H9 (cell line): ENCODE measurements at regions not wholly inside any gene's neighbourhood (a gene's known extent, or its start where the extent isn't known, plus 50 kb on each side); places are given as distances from the start of the nearest gene placed in this dataset.

Source experiments
- DNase-seq: peaks from one replicate; pipeline ENCODE4 v3.0.0-alpha.2; 2017
- H2AFZ ChIP-seq: one replicate; pipeline ENCODE4 v1.6.1; 2013; ENCODE audit warnings: mild to moderate bottlenecking, low read length, control low read depth, moderate library complexity
- H2AK5ac ChIP-seq: 2 replicates; pipeline ENCODE4 v1.6.1; 2013; ENCODE audit warnings: low read length, control low read depth, mixed read lengths; ENCODE audit not compliant: insufficient read length
- H2BK120ac ChIP-seq: one replicate; pipeline ENCODE4 v1.6.1; 2013; ENCODE audit warnings: low read depth, mild to moderate bottlenecking, low read length, control low read depth, inconsistent platforms; ENCODE audit not compliant: poor library complexity, severe bottlenecking
- H2BK12ac ChIP-seq: 2 replicates; pipeline ENCODE4 v1.6.1; 2013; ENCODE audit warnings: low read length, control low read depth, mixed read lengths, low read depth; ENCODE audit not compliant: insufficient read length
- H2BK15ac ChIP-seq: 2 replicates; pipeline ENCODE4 v1.6.1; 2013; ENCODE audit warnings: low read depth, low read length, control low read depth
- H2BK20ac ChIP-seq: one replicate; pipeline ENCODE4 v1.6.1; 2013; ENCODE audit warnings: low read depth, mild to moderate bottlenecking, low read length, control low read depth, inconsistent platforms; ENCODE audit not compliant: poor library complexity, severe bottlenecking
- H2BK5ac ChIP-seq: 2 replicates; pipeline ENCODE4 v1.6.1; 2013; ENCODE audit warnings: low read length, control low read depth, mixed read lengths; ENCODE audit not compliant: insufficient read length
- H3K14ac ChIP-seq: 2 replicates; pipeline ENCODE4 v1.6.1; 2013; ENCODE audit warnings: low read length, control low read depth; ENCODE audit not compliant: insufficient read depth
- H3K18ac ChIP-seq: 2 replicates; pipeline ENCODE4 v1.6.1; 2013; ENCODE audit warnings: low read depth, mild to moderate bottlenecking, mixed read lengths, low read length, control low read depth; ENCODE audit not compliant: insufficient read length
- H3K23ac ChIP-seq: 2 replicates; pipeline ENCODE4 v1.6.1; 2013; ENCODE audit warnings: low read length, control low read depth, mixed read lengths, low read depth; ENCODE audit not compliant: insufficient read length
- H3K23me2 ChIP-seq: 2 replicates; pipeline ENCODE4 v1.6.1; 2013; ENCODE audit warnings: low read depth, mild to moderate bottlenecking, mixed read lengths, low read length, control low read depth; ENCODE audit not compliant: insufficient read length, poor library complexity, severe bottlenecking
- H3K27ac ChIP-seq: 2 replicates; pipeline ENCODE4 v1.5.1; 2013; ENCODE audit warnings: low read length, control low read depth, mixed read lengths, low read depth; ENCODE audit not compliant: insufficient read length
- H3K27me3 ChIP-seq: 2 replicates; pipeline ENCODE4 v1.6.1; 2013; ENCODE audit warnings: low read length, control low read depth, inconsistent platforms; ENCODE audit not compliant: insufficient read depth
- H3K4ac ChIP-seq: 2 replicates; pipeline ENCODE4 v1.6.1; 2013; ENCODE audit warnings: low read depth, mild to moderate bottlenecking, control low read depth, inconsistent platforms, low read length, moderate library complexity
- H3K4me1 ChIP-seq: 2 replicates; pipeline ENCODE4 v1.6.1; 2013; ENCODE audit warnings: low read length, control low read depth, inconsistent platforms; ENCODE audit not compliant: insufficient read depth
- H3K4me2 ChIP-seq: 2 replicates; pipeline ENCODE4 v1.6.1; 2013; ENCODE audit warnings: low read length, control low read depth, mixed read lengths; ENCODE audit not compliant: insufficient read length, insufficient read depth
- H3K56ac ChIP-seq: 2 replicates; pipeline ENCODE4 v1.6.1; 2013; ENCODE audit warnings: low read depth, mild to moderate bottlenecking, mixed read lengths, low read length, control low read depth; ENCODE audit not compliant: insufficient read length
- H3K79me1 ChIP-seq: 2 replicates; pipeline ENCODE4 v1.6.1; 2013; ENCODE audit warnings: low read depth, mild to moderate bottlenecking, moderate library complexity, low read length, control low read depth, inconsistent platforms; ENCODE audit not compliant: insufficient read depth, poor library complexity, severe bottlenecking
- H3K79me2 ChIP-seq: 2 replicates; pipeline ENCODE4 v1.6.1; 2013; ENCODE audit warnings: low read length, control low read depth, inconsistent platforms; ENCODE audit not compliant: insufficient read depth
- H3K9ac ChIP-seq: 2 replicates; pipeline ENCODE4 v1.6.1; 2013; ENCODE audit warnings: low read length, control low read depth, mixed read lengths; ENCODE audit not compliant: insufficient read length; ENCODE audit errors: extremely low read depth
- H3K9me3 ChIP-seq: one replicate; pipeline ENCODE4 v1.6.1; 2013; ENCODE audit warnings: low read depth, low read length, inconsistent platforms; ENCODE audit not compliant: control insufficient read depth
- H3T11ph ChIP-seq: one replicate; pipeline ENCODE4 v1.6.1; 2013; ENCODE audit warnings: mild to moderate bottlenecking, low read length, control low read depth, inconsistent platforms
- H4K20me1 ChIP-seq: one replicate; pipeline ENCODE4 v1.6.1; 2013; ENCODE audit not compliant: control insufficient read depth, insufficient read length, insufficient read depth
- H4K5ac ChIP-seq: 2 replicates; pipeline ENCODE4 v1.6.1; 2013; ENCODE audit warnings: low read depth, mild to moderate bottlenecking, mixed read lengths, low read length, control low read depth; ENCODE audit not compliant: insufficient read length
- H4K8ac ChIP-seq: replicated peaks from 2 replicates; pipeline ENCODE4 v1.6.1; 2013; ENCODE audit warnings: low read length, control low read depth, mixed read lengths, low read depth; ENCODE audit not compliant: insufficient read length
- H4K91ac ChIP-seq: 2 replicates; pipeline ENCODE4 v1.6.1; 2013; ENCODE audit warnings: low read depth, mild to moderate bottlenecking, moderate library complexity, mixed read lengths, low read length, control low read depth; ENCODE audit not compliant: insufficient read length
- H3K27ac Mint-ChIP-seq, 3 experiments: 2 replicates in 2 of 3; 3 replicates in 1 of 3; pipeline ENCODE4 v1.8.0; 2020 to 2021; ENCODE audit warnings: mixed read lengths in 3 of 3, mild to moderate bottlenecking in 1 of 3, moderate library complexity in 1 of 3
- H3K27me3 Mint-ChIP-seq: 2 replicates; pipeline ENCODE4 v1.8.0; 2021; ENCODE audit warnings: low read depth, mild to moderate bottlenecking, moderate library complexity, mixed read lengths
- H3K36me3 Mint-ChIP-seq, 3 experiments: 2 replicates in 2 of 3; 3 replicates in 1 of 3; pipeline ENCODE4 v1.8.0; 2020 to 2021; ENCODE audit warnings: low read depth in 3 of 3, mixed read lengths in 3 of 3; ENCODE audit not compliant: insufficient read depth in 1 of 3
- H3K4me1 Mint-ChIP-seq, 2 experiments: 2 replicates each; pipeline ENCODE4 v1.8.0; 2020; ENCODE audit warnings: mixed read lengths in 2 of 2
- H3K4me3 Mint-ChIP-seq, 2 experiments: 2 replicates in 1 of 2; 3 replicates in 1 of 2; pipeline ENCODE4 v1.8.0; 2020 to 2021; ENCODE audit warnings: mild to moderate bottlenecking in 2 of 2, mixed read lengths in 2 of 2, moderate library complexity in 1 of 2
- H3K9me3 Mint-ChIP-seq, 2 experiments: 2 replicates in 1 of 2; 3 replicates in 1 of 2; pipeline ENCODE4 v1.8.0; 2020; ENCODE audit warnings: mild to moderate bottlenecking in 2 of 2, mixed read lengths in 2 of 2, moderate library complexity in 1 of 2
- CTCF ChIP-seq: fragments of 200-600 bp; sonication (generic); conservative IDR thresholded peaks from 3 replicates; pipeline ENCODE4 v1.8.0; 2021; ENCODE audit warnings: antibody characterized with exemption, mild to moderate bottlenecking
- WGBS: extraction: QIAGEN DNeasy Blood & Tissue Kit; methylation state at CpG from one replicate; pipeline ENCODE4 v1.1.7; 2013; ENCODE audit warnings: missing lambda C conversion rate, low lambda C conversion rate, mixed read lengths; ENCODE audit not compliant: insufficient read length; ENCODE audit errors: extremely low coverage; 5-methylcytosine and 5-hydroxymethylcytosine counted together

GRCh38 chr6:48048451-48049146 lies 62.4 kb downstream of the PTCHD4 start:
- no peak overlapping the region for H2BK120ac ChIP-seq
- no peak overlapping the region for H2BK15ac ChIP-seq
- peak overlapping the region in 1 of 3 experiments; percentile 53; a peak in 1 of 7 replicates for H3K27ac Mint-ChIP-seq
- H3K79me2 ChIP-seq = no peaks in the 10 kb centered on the region
- no peaks in the 10 kb centered on the region for H4K20me1 ChIP-seq
- no peak overlapping the region for H3K23ac ChIP-seq
- no peak for TF ChIP-seq CTCF
- H3K4me1 ChIP-seq = peaks cover 6% of the 10 kb centered on the region; the same call in 1 of the 2 replicates
- H3K27ac ChIP-seq = peak overlapping the region; percentile 32
- no peaks in the 10 kb centered on the region for H3K9me3 ChIP-seq
- H3K18ac ChIP-seq = no peak overlapping the region
- no peak overlapping the region for H3K56ac ChIP-seq
- H3K14ac ChIP-seq = no peak overlapping the region
- H3K4ac ChIP-seq = no peak overlapping the region
- H3K79me1 ChIP-seq = no peaks in the 10 kb centered on the region
- no peak overlapping the region for H3T11ph ChIP-seq
- H3K4me3 Mint-ChIP-seq = no peak overlapping the region
- peaks cover 13 to 14% of the 10 kb centered on the region in 2 experiments for H3K4me1 Mint-ChIP-seq
- no peak overlapping the region for H2AK5ac ChIP-seq
- H3K23me2 ChIP-seq = no peaks in the 10 kb centered on the region
- H3K9ac ChIP-seq = no peak overlapping the region
- H2BK20ac ChIP-seq = no peak overlapping the region
- no peak for DNase-seq
- H3K27me3 ChIP-seq = no peaks in the 10 kb centered on the region
- H2BK12ac ChIP-seq = no peak overlapping the region
- H3K4me2 ChIP-seq = no peak overlapping the region
- no peaks in the 10 kb centered on the region for H3K36me3 Mint-ChIP-seq
- no CpG with 5 or more reads among the region's 2 CpGs for WGBS
- no peak overlapping the region for H2BK5ac ChIP-seq
- H4K5ac ChIP-seq = no peak overlapping the region
- H4K91ac ChIP-seq = no peak overlapping the region
- H3K27me3 Mint-ChIP-seq = no peaks in the 10 kb centered on the region
- H4K8ac ChIP-seq = no peak overlapping the region
- H3K9me3 Mint-ChIP-seq = no peaks in the 10 kb centered on the region
- H2AFZ ChIP-seq = no peak overlapping the region
